ENCODE measurements at regions not wholly inside any gene's neighbourhood (a gene's known extent, or its start where the extent isn't known, plus 50 kb on each side); places are given as distances from the start of the nearest gene placed in this dataset.

GRCh38 chr6:87832025-87832825 is 130.2 kb upstream of the AKIRIN2 start:
- peak overlapping the region; percentile 16 for H3K4me3 ChIP-seq (ENCODE audit: low read depth, low read length)
- DNase-seq (ENCODE audit: low read depth): peak; percentile 57
- FAIRE-seq: no peak

DNA sequence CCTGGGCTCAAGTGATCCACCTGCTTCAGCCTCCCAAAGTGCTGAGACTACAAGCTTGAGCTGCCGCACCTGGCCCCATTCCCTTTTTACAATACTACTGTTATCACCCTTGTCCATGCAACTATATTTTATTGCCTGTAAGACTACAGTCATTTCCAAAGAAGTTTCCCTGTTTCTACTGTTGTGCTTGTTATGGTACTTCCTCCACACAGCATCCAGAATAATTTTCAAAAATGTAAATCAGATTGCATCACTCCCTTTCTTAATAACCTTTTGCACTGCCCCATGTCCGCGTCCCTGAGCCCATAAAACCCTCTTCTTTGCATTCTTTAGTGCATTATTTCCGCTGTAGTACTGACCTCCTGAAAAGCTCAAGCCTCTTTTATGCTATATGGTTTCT is 128.9 kb upstream of the AKIRIN2 start:
- H3K36me3 ChIP-seq (ENCODE audit: control insufficient read depth, insufficient read depth, low read length): no peaks in the 10 kb centered on the region
- H3K4me3 ChIP-seq (ENCODE audit: low read depth, low read length): no peak overlapping the region
- DNase-seq (ENCODE audit: low read depth): no peak
- H3K27me3 ChIP-seq (ENCODE audit: control insufficient read depth, insufficient read depth, low read length): no peaks in the 10 kb centered on the region
- TF ChIP-seq CTCF (IDR thresholded peaks at IDR 0.05; ENCODE audit: insufficient read depth, low read length, severe bottlenecking): no peak
- FAIRE-seq: no peak

More at GRCh38 chr6:87832025-87832825, 130.2 kb upstream of the AKIRIN2 start:
- TF ChIP-seq CTCF (IDR thresholded peaks at IDR 0.05; ENCODE audit: insufficient read depth, low read length, severe bottlenecking): peak; percentile 38
- Histone ChIP-seq H3K27me3 (ENCODE audit: control insufficient read depth, insufficient read depth, low read length) (no peaks in the 10 kb centered on the region), H3K36me3 (ENCODE audit: control insufficient read depth, insufficient read depth, low read length) (no peaks in the 10 kb centered on the region)

DNA sequence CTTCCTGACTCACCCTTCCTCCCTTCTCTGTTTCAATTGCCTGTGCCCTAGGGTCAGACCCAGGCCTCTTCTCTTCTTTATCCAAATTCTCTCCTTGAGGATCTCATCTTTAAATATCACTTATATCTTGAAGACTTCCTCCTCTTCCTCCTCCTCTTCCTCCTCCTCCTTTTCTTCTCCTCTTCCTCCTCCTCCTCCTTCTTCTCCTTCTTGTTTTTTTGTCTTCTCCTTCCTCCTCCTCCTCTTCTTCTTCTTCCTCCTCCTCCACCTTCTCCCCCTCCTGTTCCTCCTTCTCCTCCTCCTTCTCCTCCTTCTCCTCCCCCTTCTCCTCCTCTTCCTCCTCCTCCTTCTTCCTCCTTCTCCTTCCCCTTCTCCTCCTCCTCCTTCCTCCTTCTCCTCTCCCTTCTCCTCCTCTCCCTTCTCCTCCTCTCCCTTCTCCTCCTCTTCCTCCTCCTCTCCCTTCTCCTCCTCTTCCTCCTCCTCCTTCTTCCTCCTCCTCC is 127.6 kb upstream of the AKIRIN2 start:
- no peak for TF ChIP-seq CTCF (IDR thresholded peaks at IDR 0.05; ENCODE audit: insufficient read depth, low read length, severe bottlenecking)
- Histone ChIP-seq H3K36me3 (ENCODE audit: control insufficient read depth, insufficient read depth, low read length) (no peaks in the 10 kb centered on the region), H3K27me3 (ENCODE audit: control insufficient read depth, insufficient read depth, low read length) (no peaks in the 10 kb centered on the region), H3K4me3 (ENCODE audit: low read depth, low read length) (no peak overlapping the region)
- FAIRE-seq (no peak), DNase-seq (ENCODE audit: low read depth) (no peak)

GRCh38 chr6:87828044-87828443 is 126.0 kb upstream of the AKIRIN2 start:
- Histone ChIP-seq H3K36me3 (ENCODE audit: control insufficient read depth, insufficient read depth, low read length) (no peaks in the 10 kb centered on the region), H3K4me3 (ENCODE audit: low read depth, low read length) (no peak overlapping the region), H3K27me3 (ENCODE audit: control insufficient read depth, insufficient read depth, low read length) (no peaks in the 10 kb centered on the region)
- no peak for FAIRE-seq
- DNase-seq (ENCODE audit: low read depth): no peak
- TF ChIP-seq CTCF (IDR thresholded peaks at IDR 0.05; ENCODE audit: insufficient read depth, low read length, severe bottlenecking): no peak

DNA sequence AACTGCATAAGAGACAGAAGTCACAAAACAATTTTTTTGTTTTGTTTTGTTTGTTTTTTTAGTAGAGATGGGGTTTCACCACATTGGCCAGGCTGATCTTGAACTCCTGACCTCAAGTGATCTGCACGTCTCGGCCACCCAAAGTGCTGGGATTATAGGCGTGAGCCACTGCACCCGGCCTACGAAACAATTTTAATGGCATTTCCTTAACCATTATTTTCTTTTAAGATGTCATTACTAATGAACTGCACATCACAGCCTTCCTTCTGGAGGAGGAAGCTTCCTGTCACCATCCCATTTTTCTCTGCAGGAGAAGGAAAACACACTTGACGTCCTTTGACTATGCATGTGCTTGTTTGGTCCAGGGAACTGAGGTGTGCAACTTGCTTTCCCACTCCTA is 125.3 kb upstream of the AKIRIN2 start:
- no peaks in the 10 kb centered on the region for H3K36me3 ChIP-seq (ENCODE audit: control insufficient read depth, insufficient read depth, low read length)
- no peak for FAIRE-seq
- DNase-seq (ENCODE audit: low read depth): no peak
- H3K4me3 ChIP-seq (ENCODE audit: low read depth, low read length): no peak overlapping the region
- no peaks in the 10 kb centered on the region for H3K27me3 ChIP-seq (ENCODE audit: control insufficient read depth, insufficient read depth, low read length)
- no peak for TF ChIP-seq CTCF (IDR thresholded peaks at IDR 0.05; ENCODE audit: insufficient read depth, low read length, severe bottlenecking)

Data from bronchial epithelial cell (primary cell).